ENCODE measurements at regions not wholly inside any gene's neighbourhood (a gene's known extent, or its start where the extent isn't known, plus 50 kb on each side); places are given as distances from the start of the nearest gene placed in this dataset.

GRCh38 chr14:101101456-101102056, 198.0 kb upstream of the RTL1 start:
- DNase-seq (ENCODE audit: extremely low read depth in 1 of 2, low read depth in 1 of 2) = no peak

- no peak for DNase-seq (ENCODE audit: extremely low read depth in 1 of 2, low read depth in 1 of 2)
Observed at GRCh38 chr14:101102875-101103274, 199.4 kb upstream of the RTL1 start.

- no peak for DNase-seq (ENCODE audit: extremely low read depth in 1 of 2, low read depth in 1 of 2)
Observed at GRCh38 chr14:101103321-101103901, 199.9 kb upstream of the RTL1 start.

GRCh38 chr14:101104485-101104884, 201.0 kb upstream of the RTL1 start:
- no peak for DNase-seq (ENCODE audit: extremely low read depth in 1 of 2, low read depth in 1 of 2)

GRCh38 chr14:101105045-101105444, 201.5 kb upstream of the RTL1 start:
- DNase-seq (ENCODE audit: extremely low read depth in 1 of 2, low read depth in 1 of 2) = no peak

GRCh38 chr14:101108579-101109346, 205.2 kb upstream of the RTL1 start:
- no peak for DNase-seq (ENCODE audit: extremely low read depth in 1 of 2, low read depth in 1 of 2)

- no peak for DNase-seq (ENCODE audit: extremely low read depth in 1 of 2, low read depth in 1 of 2)
Observed at GRCh38 chr14:101109347-101109638, 205.8 kb upstream of the RTL1 start.

- no peak for DNase-seq (ENCODE audit: extremely low read depth in 1 of 2, low read depth in 1 of 2)
Observed at GRCh38 chr14:101109981-101110728, 206.6 kb upstream of the RTL1 start.

GRCh38 chr14:101110729-101111619, 207.5 kb upstream of the RTL1 start:
- no peak for DNase-seq (ENCODE audit: extremely low read depth in 1 of 2, low read depth in 1 of 2)

- no peak for DNase-seq (ENCODE audit: extremely low read depth in 1 of 2, low read depth in 1 of 2)
Observed at GRCh38 chr14:101111620-101112290, 208.2 kb upstream of the RTL1 start.

- DNase-seq (ENCODE audit: extremely low read depth in 1 of 2, low read depth in 1 of 2) = no peak
Observed at GRCh38 chr14:101112351-101113107, 209.0 kb upstream of the RTL1 start.

- no peak for DNase-seq (ENCODE audit: extremely low read depth in 1 of 2, low read depth in 1 of 2)
Observed at GRCh38 chr14:101113108-101113612, 209.6 kb upstream of the RTL1 start.

- DNase-seq (ENCODE audit: extremely low read depth in 1 of 2, low read depth in 1 of 2) = no peak
Observed at GRCh38 chr14:101113835-101114725, 210.6 kb upstream of the RTL1 start.

GRCh38 chr14:101114726-101115515, 211.4 kb upstream of the RTL1 start:
- no peak for DNase-seq (ENCODE audit: extremely low read depth in 1 of 2, low read depth in 1 of 2)

- DNase-seq (ENCODE audit: extremely low read depth in 1 of 2, low read depth in 1 of 2) = no peak
Observed at GRCh38 chr14:101115652-101116051, 212.1 kb upstream of the RTL1 start.

- no peak for DNase-seq (ENCODE audit: extremely low read depth in 1 of 2, low read depth in 1 of 2)
Observed at GRCh38 chr14:101116065-101116464, 212.5 kb upstream of the RTL1 start.

- DNase-seq (ENCODE audit: extremely low read depth in 1 of 2, low read depth in 1 of 2) = no peak
Observed at GRCh38 chr14:101116486-101117130, 213.1 kb upstream of the RTL1 start.
